C4-2B (cell line): ENCODE measurements at regions not wholly inside any gene's neighbourhood (a gene's known extent, or its start where the extent isn't known, plus 50 kb on each side); places are given as distances from the start of the nearest gene placed in this dataset.

Experiments used
- H3K27ac ChIP-seq: fragments of 450-650 bp; 2 replicates; pipeline ENCODE4 v1.5.1; 2017
- ZFX ChIP-seq: fragments of 450-650 bp; IDR thresholded peaks from 2 replicates; pipeline ENCODE4 v1.6.1; 2017
- TF ChIP-seq, protein P1 (sequence below): fragments of 450-650 bp; conservative IDR thresholded peaks from 2 replicates; pipeline ENCODE4 v1.5.1; 2017; ENCODE audit warnings: mild to moderate bottlenecking

DNA sequence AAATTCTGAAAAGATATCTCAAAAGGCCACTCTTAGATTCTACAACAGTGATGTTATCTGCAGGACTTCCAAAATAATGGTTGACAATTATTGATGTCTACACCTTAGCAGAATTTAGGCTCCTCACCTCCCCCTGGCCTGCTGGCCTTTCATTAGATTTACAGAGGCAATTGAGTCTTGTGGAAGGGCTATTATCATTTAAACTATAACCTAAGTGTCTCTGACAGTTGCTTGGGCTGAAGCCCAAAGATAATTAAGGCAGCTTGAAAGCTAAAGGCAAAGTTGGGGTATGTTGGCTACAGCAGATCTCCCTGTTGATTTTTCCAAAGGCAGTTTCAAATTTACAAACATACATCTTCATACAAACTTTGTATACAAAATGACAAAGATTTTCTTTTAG is 912.3 kb downstream of the TAF11L14 start:
- no peak for TF ChIP-seq ZFX
- TF ChIP-seq, protein P1, sequence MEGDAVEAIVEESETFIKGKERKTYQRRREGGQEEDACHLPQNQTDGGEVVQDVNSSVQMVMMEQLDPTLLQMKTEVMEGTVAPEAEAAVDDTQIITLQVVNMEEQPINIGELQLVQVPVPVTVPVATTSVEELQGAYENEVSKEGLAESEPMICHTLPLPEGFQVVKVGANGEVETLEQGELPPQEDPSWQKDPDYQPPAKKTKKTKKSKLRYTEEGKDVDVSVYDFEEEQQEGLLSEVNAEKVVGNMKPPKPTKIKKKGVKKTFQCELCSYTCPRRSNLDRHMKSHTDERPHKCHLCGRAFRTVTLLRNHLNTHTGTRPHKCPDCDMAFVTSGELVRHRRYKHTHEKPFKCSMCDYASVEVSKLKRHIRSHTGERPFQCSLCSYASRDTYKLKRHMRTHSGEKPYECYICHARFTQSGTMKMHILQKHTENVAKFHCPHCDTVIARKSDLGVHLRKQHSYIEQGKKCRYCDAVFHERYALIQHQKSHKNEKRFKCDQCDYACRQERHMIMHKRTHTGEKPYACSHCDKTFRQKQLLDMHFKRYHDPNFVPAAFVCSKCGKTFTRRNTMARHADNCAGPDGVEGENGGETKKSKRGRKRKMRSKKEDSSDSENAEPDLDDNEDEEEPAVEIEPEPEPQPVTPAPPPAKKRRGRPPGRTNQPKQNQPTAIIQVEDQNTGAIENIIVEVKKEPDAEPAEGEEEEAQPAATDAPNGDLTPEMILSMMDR = no peak
- no peak overlapping the region for H3K27ac ChIP-seq

DNA sequence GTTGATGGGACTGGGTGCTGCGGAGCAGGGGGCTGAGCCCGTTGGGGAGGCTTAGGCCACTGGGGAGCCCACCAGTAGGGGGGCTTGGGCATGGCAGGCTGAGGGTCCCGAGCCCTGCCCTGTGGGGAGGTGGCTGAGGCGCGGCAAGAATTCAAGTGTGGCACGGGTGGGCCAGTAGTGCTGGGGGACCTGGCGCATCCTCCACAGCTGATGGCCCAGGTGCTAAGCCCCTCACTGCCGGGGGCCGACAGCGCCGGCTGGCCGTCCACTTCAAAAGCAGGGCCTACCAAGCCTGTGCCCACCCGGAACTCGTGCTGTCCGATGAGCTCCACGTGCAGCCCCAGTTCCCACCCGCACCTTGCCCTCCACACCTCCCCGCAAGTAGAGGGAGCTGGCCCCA is 917.5 kb downstream of the TAF11L14 start:
- TF ChIP-seq ZFX = no peak
- TF ChIP-seq, protein P1 = no peak
- no peak overlapping the region for H3K27ac ChIP-seq

DNA sequence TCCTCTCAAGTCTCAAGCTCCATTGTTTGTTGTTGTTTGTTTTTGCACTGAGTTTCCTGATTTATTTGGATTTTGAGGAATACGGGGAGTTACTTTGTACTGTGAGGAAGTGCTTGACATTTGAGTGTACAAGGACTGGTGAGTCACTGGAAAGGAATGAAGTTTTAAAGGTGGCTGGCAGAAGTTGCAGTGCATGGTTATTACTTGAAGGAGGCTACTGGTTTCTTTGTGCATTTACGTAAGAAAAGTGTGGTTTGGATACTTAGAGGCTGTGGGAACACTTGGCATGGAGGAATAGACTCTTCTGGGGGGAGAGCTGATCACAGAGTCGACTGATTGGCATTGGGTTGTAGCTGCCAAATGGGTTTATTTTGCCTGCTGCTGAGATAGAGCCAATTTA is 919.0 kb downstream of the TAF11L14 start:
- no peak overlapping the region for H3K27ac ChIP-seq
- TF ChIP-seq, protein P1 = no peak
- TF ChIP-seq ZFX = no peak

DNA sequence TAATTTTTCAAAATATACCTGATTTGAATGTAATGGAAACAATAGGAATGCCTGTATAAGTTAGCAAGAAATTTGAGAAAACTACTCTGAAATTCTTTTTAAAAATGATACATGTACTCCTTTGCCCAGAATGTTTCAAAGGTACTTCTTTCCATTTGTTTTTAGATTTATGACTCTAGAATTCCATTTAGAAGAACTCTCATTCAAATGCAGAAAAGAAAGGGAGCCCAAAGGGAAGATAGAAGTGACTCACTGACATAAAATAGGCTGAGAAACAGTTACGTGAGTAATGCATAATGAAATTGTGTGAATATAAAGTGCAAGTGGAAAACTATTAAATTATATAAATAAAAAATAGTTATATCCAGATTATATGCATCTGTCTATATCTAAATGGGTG is 926.3 kb downstream of the TAF11L14 start:
- no peak for TF ChIP-seq ZFX
- TF ChIP-seq, protein P1 = no peak
- H3K27ac ChIP-seq = no peak overlapping the region

DNA sequence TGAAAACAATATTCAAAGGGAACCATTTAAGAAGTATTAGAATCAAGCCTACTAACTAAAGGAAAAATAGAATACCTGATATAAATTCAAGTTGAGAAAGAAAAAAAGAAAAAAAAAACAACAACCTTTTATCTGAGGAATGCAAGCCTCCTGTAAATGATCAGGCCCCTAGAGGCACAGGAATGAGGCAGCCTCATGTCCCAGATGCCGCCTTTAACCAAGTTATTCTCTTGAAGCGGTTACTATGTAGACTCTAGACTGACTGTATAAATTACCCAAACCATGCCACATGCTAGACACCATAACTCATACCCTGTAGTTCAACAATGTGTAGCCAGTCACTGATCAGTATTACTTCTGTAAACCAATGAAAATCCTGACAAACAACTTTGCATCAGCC is 929.6 kb downstream of the TAF11L14 start:
- TF ChIP-seq, protein P1 = no peak
- no peak for TF ChIP-seq ZFX
- H3K27ac ChIP-seq = no peak overlapping the region

DNA sequence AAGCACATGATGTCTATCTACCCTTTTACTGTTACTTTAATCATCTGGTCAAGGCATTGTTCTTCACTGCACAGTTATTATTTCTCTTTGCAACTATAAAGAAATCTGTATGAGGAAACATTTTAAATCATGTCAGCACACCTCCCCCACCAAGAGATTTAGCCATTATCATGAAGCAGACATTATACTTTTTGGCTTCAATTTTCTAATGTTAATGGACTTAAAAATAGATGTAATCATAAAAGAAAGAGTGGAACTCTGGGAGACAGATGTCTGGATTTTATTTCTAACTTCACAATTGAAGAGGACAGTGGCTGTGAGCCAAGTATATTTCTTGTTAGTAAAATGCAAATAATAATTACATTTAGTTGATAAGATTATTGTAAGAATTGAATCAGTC is 932.4 kb downstream of the TAF11L14 start:
- TF ChIP-seq, protein P1 = no peak
- no peak for TF ChIP-seq ZFX

DNA sequence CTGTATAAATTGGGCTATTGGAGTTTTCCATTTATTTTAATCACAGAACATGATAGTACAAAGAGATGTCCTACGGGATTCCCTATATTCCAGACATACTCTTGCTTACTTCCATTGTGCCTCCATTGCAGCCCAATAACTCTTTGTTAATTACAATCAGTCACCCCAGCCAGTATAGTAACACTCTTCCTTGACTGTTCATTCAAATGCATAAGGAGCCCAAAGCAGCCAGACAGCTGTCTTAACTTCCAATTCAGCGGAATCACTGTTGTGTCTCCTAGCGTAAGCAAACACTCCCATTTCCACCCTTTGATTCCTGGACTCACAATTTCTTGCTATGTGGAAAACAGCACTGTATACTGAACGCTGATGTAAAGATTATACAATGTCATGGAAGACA is 942.3 kb downstream of the TAF11L14 start:
- no peak overlapping the region for H3K27ac ChIP-seq
- TF ChIP-seq ZFX = no peak
- TF ChIP-seq, protein P1 = no peak

More for the DNA sequence above, 932.4 kb downstream of the TAF11L14 start:
- H3K27ac ChIP-seq = no peak overlapping the region

DNA sequence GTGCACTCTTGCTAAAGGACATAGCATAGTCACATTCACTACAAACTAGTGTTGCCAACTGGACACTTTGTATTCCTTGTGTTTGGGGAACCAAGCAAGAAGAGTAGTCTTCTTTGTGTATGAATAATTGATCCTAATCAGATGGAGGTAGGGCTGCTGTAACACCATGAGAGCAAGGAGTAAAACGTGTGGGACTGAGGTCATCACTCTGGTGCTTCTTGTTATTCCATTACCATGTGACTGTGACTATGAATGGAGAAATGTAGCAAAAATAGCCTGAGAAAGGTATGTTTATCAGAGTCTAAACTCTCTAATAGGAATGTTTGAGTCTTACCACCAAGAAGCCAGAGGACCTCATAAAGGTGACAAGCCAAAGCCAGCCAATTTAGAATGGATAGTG is 966.9 kb downstream of the TAF11L14 start:
- TF ChIP-seq, protein P1 = no peak
- no peak for TF ChIP-seq ZFX
- no peak overlapping the region for H3K27ac ChIP-seq
